PC-3 (cell line): ENCODE measurements at regions not wholly inside any gene's neighbourhood (a gene's known extent, or its start where the extent isn't known, plus 50 kb on each side); places are given as distances from the start of the nearest gene placed in this dataset.

Experiments
- ATAC-seq: fragments of 200-7000 bp; cut with Tn5 transposase; 2 replicates; pipeline ENCODE4 v1.9.1; 2020; ENCODE audit warnings: mild to moderate bottlenecking, moderate library complexity
- BruUV-seq: library from RNA; stranded (reverse); fragments of 400-500 nt; replicated peaks from 2 replicates; lab custom pipeline; 2021; lab: Mats Ljungman, UMichigan
- CTCF ChIA-PET: fragments of 300-600 bp; sonication (Branson Sonifier 250); formaldehyde crosslinking; loops from one replicate; lab custom pipeline; 2022; ENCODE audit warnings: antibody characterized with exemption; lab: Charles Lee
- POLR2A ChIA-PET: fragments of 300-600 bp; sonication (Branson Sonifier 250); formaldehyde crosslinking; loops from one replicate; lab custom pipeline; 2022; ENCODE audit warnings: antibody characterized with exemption; ENCODE audit not compliant: unreplicated experiment; lab: Charles Lee
- DNase-seq: peaks from one replicate; pipeline ENCODE4 v3.0.0-alpha.2; 2015
- H2AFZ ChIP-seq: fragments of 300-600 bp; sonication (generic); 2 replicates; pipeline ENCODE4 v1.6.0; 2016; ENCODE audit warnings: antibody characterized with exemption, low read length
- H3F3A ChIP-seq: fragments of 300-600 bp; sonication (generic); one replicate; pipeline ENCODE4 v1.6.0; 2017; ENCODE audit warnings: antibody characterized with exemption, low read length, control low read depth, mild to moderate bottlenecking; ENCODE audit not compliant: unreplicated experiment
- H3K27ac ChIP-seq: fragments of 300-600 bp; sonication (generic); 2 replicates; pipeline ENCODE4 v1.5.1; 2016; ENCODE audit warnings: mild to moderate bottlenecking, low read length
- H3K27me3 ChIP-seq: fragments of 300-600 bp; sonication (generic); 2 replicates; pipeline ENCODE4 v1.6.1; 2016; ENCODE audit warnings: low read length, mixed read lengths
- H3K36me3 ChIP-seq: fragments of 300-600 bp; sonication (generic); 2 replicates; pipeline ENCODE4 v1.6.1; 2016; ENCODE audit warnings: low read depth, mixed run types, low read length, mixed read lengths
- H3K4me1 ChIP-seq: fragments of 300-600 bp; sonication (generic); 2 replicates; pipeline ENCODE4 v1.5.1; 2016; ENCODE audit warnings: low read length; ENCODE audit not compliant: insufficient read depth
- H3K4me2 ChIP-seq: fragments of 300-600 bp; sonication (generic); 2 replicates; pipeline ENCODE4 v1.6.0; 2016; ENCODE audit warnings: low read length
- H3K4me3 ChIP-seq: fragments of 300-600 bp; sonication (generic); 2 replicates; pipeline ENCODE4 v1.5.1; 2016; ENCODE audit warnings: mild to moderate bottlenecking, low read length, mixed read lengths
- H3K79me2 ChIP-seq: fragments of 300-600 bp; sonication (generic); 2 replicates; pipeline ENCODE4 v1.6.1; 2017; ENCODE audit warnings: low read length, mixed read lengths
- H3K9ac ChIP-seq: fragments of 300-600 bp; sonication (generic); 2 replicates; pipeline ENCODE4 v1.6.0; 2016; ENCODE audit warnings: mild to moderate bottlenecking, low read length
- H3K9me2 ChIP-seq: fragments of 300-600 bp; sonication (generic); replicated peaks from 2 replicates; pipeline ENCODE4 v1.6.1; 2016; ENCODE audit warnings: mixed run types, low read length, mixed read lengths
- H3K9me3 ChIP-seq: fragments of 300-600 bp; sonication (generic); 2 replicates; pipeline ENCODE4 v1.6.1; 2016; ENCODE audit warnings: low read length, mixed read lengths
- H4K20me1 ChIP-seq: fragments of 300-600 bp; sonication (generic); 2 replicates; pipeline ENCODE4 v1.6.1; 2016; ENCODE audit warnings: low read length, mixed read lengths
- CTCF ChIP-seq: fragments of 300-600 bp; sonication (generic); conservative IDR thresholded peaks from 2 replicates; pipeline ENCODE4 v1.5.1; 2017; ENCODE audit warnings: antibody characterized with exemption, low read depth, mild to moderate bottlenecking, low read length
- EZH2 ChIP-seq: fragments of 300-600 bp; sonication (generic); IDR thresholded peaks from one replicate; pipeline ENCODE4 v1.6.1; 2017; ENCODE audit warnings: antibody characterized with exemption, mild to moderate bottlenecking, low read length; ENCODE audit not compliant: unreplicated experiment
- EZH2phosphoT487 ChIP-seq: fragments of 300-600 bp; sonication (generic); IDR thresholded peaks from 2 replicates; pipeline ENCODE4 v1.6.1; 2018; ENCODE audit warnings: mild to moderate bottlenecking, antibody characterized with exemption, low read length, borderline replicate concordance
- intact Hi-C: fragments of 100-400 bp; cut with micrococcal nuclease; formaldehyde crosslinking; loops from 2 replicates; pipeline ENCODE4 v1.9.0; 2023

DNA sequence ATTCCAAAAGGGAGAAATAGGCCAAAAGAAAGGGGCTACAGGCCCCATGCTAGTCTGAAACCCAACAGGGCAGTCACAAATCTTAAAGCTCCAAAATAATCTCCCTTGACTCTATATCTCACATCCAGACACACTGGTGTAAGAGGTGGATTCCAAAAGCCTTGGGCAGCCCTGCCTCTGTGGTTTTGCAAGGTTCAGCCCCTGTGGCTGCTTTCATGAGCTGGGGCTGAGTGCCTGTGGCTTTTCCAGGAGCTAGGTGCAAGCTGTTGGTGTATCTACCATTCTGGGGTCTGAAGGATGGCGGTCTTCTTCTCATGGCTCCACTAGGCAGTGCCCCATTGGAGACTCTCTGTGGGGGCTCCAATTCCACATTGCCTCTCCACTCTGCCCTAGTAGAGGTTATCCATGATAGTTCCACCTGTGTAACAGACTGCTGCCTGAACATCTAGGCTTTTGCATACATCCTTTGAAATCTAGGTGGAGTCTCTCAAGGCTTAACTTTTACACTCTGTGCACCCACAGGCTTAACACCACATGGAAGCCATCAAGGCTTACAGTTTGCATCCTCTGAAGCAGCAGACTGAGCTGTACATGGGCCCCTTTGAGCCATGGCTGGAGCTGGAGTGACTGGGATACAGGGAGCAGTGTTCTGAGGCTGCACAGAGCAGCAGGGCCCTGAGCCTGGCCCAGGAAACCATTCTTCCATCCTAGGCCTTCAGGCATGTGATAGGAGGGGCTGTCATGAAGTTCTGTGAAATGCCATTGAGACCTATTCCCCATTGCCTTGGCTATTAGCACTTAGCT is 66.5 kb upstream of the ABCD2 start:
- Histone ChIP-seq H3K36me3 (no peaks in the 10 kb centered on the region), H3K79me2 (no peaks in the 10 kb centered on the region), H3K27me3 (peaks cover 4% of the 10 kb centered on the region; the same call in 1 of the 2 replicates), H3K9me3 (no peaks in the 10 kb centered on the region), H3F3A (no peaks in the 10 kb centered on the region), H3K9me2 (no peaks in the 10 kb centered on the region), H3K4me2 (no peak overlapping the region), H3K27ac (no peak overlapping the region), H4K20me1 (no peaks in the 10 kb centered on the region), H3K9ac (no peak overlapping the region), H2AFZ (no peak overlapping the region), H3K4me3 (no peak overlapping the region), H3K4me1 (no peaks in the 10 kb centered on the region)
- ChIA-PET POLR2A (no interaction called here), CTCF (no interaction called here)
- BruUV-seq: no TSS peak
- TF ChIP-seq CTCF (no peak), EZH2phosphoT487 (no peak), EZH2 (no peak)
- intact Hi-C loops: no loop called here
- ATAC-seq (no peak), DNase-seq (no peak)

GRCh38 chr12:39682689-39683477 is 63.3 kb upstream of the ABCD2 start:
- no peak overlapping the region for H3K4me3 ChIP-seq
- no peak overlapping the region for H3K27ac ChIP-seq
- intact Hi-C loops: no loop called here
- BruUV-seq: no TSS peak
- no peaks in the 10 kb centered on the region for H3K9me3 ChIP-seq
- no peaks in the 10 kb centered on the region for H3F3A ChIP-seq
- H3K4me1 ChIP-seq: no peaks in the 10 kb centered on the region
- no peak overlapping the region for H2AFZ ChIP-seq
- ATAC-seq: no peak
- H3K79me2 ChIP-seq: no peaks in the 10 kb centered on the region
- no peak for TF ChIP-seq CTCF
- H4K20me1 ChIP-seq: no peaks in the 10 kb centered on the region
- no peak overlapping the region; the same call in 1 of the 2 replicates for H3K4me2 ChIP-seq
- DNase-seq: no peak
- POLR2A ChIA-PET: no interaction called here
- CTCF ChIA-PET: no interaction called here
- no peaks in the 10 kb centered on the region for H3K27me3 ChIP-seq
- H3K9me2 ChIP-seq: no peaks in the 10 kb centered on the region
- no peaks in the 10 kb centered on the region for H3K36me3 ChIP-seq
- H3K9ac ChIP-seq: no peak overlapping the region

DNA sequence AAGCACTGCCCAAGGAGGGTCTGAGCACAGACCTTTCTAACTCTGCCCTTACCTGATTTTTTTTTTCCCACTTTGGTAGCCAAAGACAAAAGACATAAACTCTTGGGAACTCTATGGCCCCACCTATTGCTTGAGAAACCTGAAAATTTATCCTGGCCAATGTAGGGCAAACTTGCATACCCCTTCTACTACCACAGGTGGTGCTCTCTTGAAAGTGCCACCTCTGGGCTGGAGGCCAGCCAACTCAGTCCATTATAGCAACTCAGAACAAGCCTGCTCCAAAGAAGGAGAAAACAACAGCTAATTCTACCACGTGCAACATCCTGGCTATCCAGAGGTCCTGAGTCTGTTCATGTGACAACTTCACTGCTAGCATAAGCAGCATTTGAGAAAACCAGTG is 55.7 kb upstream of the ABCD2 start:
- H2AFZ ChIP-seq: no peak overlapping the region
- H3K27ac ChIP-seq: no peak overlapping the region
- H3F3A ChIP-seq: no peaks in the 10 kb centered on the region
- no peaks in the 10 kb centered on the region for H4K20me1 ChIP-seq
- H3K4me3 ChIP-seq: no peak overlapping the region
- no peaks in the 10 kb centered on the region for H3K27me3 ChIP-seq
- peak; percentile 27; the same call in 1 of the 2 replicates for TF ChIP-seq CTCF
- TF ChIP-seq EZH2phosphoT487: no peak
- 0 out of 2 replicates have a peak, but pooled peaks cover 9% of the 10 kb centered on the region for H3K9me3 ChIP-seq
- no peaks in the 10 kb centered on the region for H3K4me1 ChIP-seq
- ATAC-seq (no peak), DNase-seq (no peak)
- H3K36me3 ChIP-seq: no peaks in the 10 kb centered on the region
- POLR2A ChIA-PET: no interaction called here
- no peaks in the 10 kb centered on the region for H3K9me2 ChIP-seq
- H3K4me2 ChIP-seq: no peak overlapping the region
- H3K79me2 ChIP-seq: no peaks in the 10 kb centered on the region
- BruUV-seq: no TSS peak
- intact Hi-C loops: no loop called here
- CTCF ChIA-PET: no interaction called here
- H3K9ac ChIP-seq: no peak overlapping the region
